Naive thymus-derived CD4-positive, alpha-beta T cell (primary cell): ENCODE measurements at regions not wholly inside any gene's neighbourhood (a gene's known extent, or its start where the extent isn't known, plus 50 kb on each side); places are given as distances from the start of the nearest gene placed in this dataset.

Experiments
- ATAC-seq: fragments of 150-1000 bp; cut with Tn5 transposase; 2 replicates; pipeline ENCODE4 v1.10.0; 2021; ENCODE audit warnings: mild to moderate bottlenecking, moderate library complexity
- CTCF ChIA-PET: fragments of 350-600 bp; sonication (Branson Sonifier 250); formaldehyde crosslinking; loops from one replicate; lab custom pipeline; 2021; ENCODE audit warnings: antibody characterized with exemption; lab: Charles Lee
- POLR2A ChIA-PET: fragments of 350-600 bp; sonication (Branson Sonifier 250); formaldehyde crosslinking; loops from one replicate; lab custom pipeline; 2021; ENCODE audit warnings: antibody characterized with exemption, inconsistent platforms; lab: Charles Lee
- DNase-seq, 9 donors: peaks; one replicate each; pipeline versions ENCODE4 v3.0.0 to v3.0.0-alpha.2; 2020 to 2022; ENCODE audit warnings: mixed read lengths in 1 of 9
- H3K27ac ChIP-seq: one replicate; pipeline ENCODE4 v1.7.0; 2013; ENCODE audit warnings: mild to moderate bottlenecking, low read depth, low read length, moderate library complexity
- H3K27me3 ChIP-seq, 2 donors: one replicate each; pipeline ENCODE4 v1.7.0; 2013; ENCODE audit warnings: low read length in 2 of 2, mild to moderate bottlenecking in 2 of 2, moderate library complexity in 2 of 2; ENCODE audit not compliant: control insufficient read depth in 2 of 2, insufficient read depth in 2 of 2
- H3K36me3 ChIP-seq, 3 experiments: 1 replicate in 2 of 3; 2 replicates in 1 of 3; pipeline ENCODE4 v1.7.0; 2013; ENCODE audit warnings: low read length in 3 of 3, mild to moderate bottlenecking in 3 of 3, moderate library complexity in 1 of 3; ENCODE audit not compliant: insufficient read depth in 3 of 3, control insufficient read depth in 2 of 3
- H3K4me1 ChIP-seq, 2 donors: one replicate each; pipeline ENCODE4 v1.7.0; 2013; ENCODE audit warnings: low read length in 2 of 2, mild to moderate bottlenecking in 2 of 2, moderate library complexity in 1 of 2; ENCODE audit not compliant: control insufficient read depth in 2 of 2, insufficient read depth in 2 of 2
- H3K4me3 ChIP-seq: 2 replicates; pipeline ENCODE4 v1.7.0; 2013; ENCODE audit warnings: mild to moderate bottlenecking, low read length
- H3K9me3 ChIP-seq, 3 experiments: 1 replicate in 2 of 3; 2 replicates in 1 of 3; pipeline ENCODE4 v1.7.0; 2013; ENCODE audit warnings: low read length in 3 of 3; ENCODE audit not compliant: control insufficient read depth in 2 of 3
- H3K27ac Mint-ChIP-seq, 9 donors: one replicate each; pipeline ENCODE4 v1.8.0; 2020 to 2022; ENCODE audit warnings: mixed read lengths in 9 of 9, mild to moderate bottlenecking in 8 of 9, moderate library complexity in 5 of 9, inconsistent platforms in 2 of 9
- H3K27me3 Mint-ChIP-seq, 5 donors: one replicate each; pipeline ENCODE4 v1.8.0; 2021 to 2022; ENCODE audit warnings: mixed read lengths in 5 of 5, mild to moderate bottlenecking in 1 of 5
- H3K36me3 Mint-ChIP-seq, 5 donors: one replicate each; pipeline ENCODE4 v1.8.0; 2020 to 2022; ENCODE audit warnings: mixed read lengths in 5 of 5, mild to moderate bottlenecking in 3 of 5, inconsistent platforms in 1 of 5
- H3K4me1 Mint-ChIP-seq, 7 donors: one replicate each; pipeline ENCODE4 v1.8.0; 2020 to 2022; ENCODE audit warnings: mixed read lengths in 7 of 7, mild to moderate bottlenecking in 3 of 7, inconsistent platforms in 1 of 7
- H3K4me3 Mint-ChIP-seq, 10 donors: one replicate each; pipeline ENCODE4 v1.8.0; 2020 to 2022; ENCODE audit warnings: mild to moderate bottlenecking in 10 of 10, mixed read lengths in 10 of 10, moderate library complexity in 6 of 10, inconsistent platforms in 2 of 10
- H3K9me3 Mint-ChIP-seq, 11 donors: one replicate each; pipeline ENCODE4 v1.8.0; 2020 to 2022; ENCODE audit warnings: mixed read lengths in 11 of 11, mild to moderate bottlenecking in 4 of 11, inconsistent platforms in 1 of 11, moderate library complexity in 1 of 11
- intact Hi-C, 2 donors: fragments of 100-400 bp; cut with micrococcal nuclease; formaldehyde crosslinking; loops; one replicate each; pipeline ENCODE4 v1.15.1; 2023

GRCh38 chr3:127421943-127422662 is 134.3 kb upstream of the PRR20G start:
- H3K4me3 Mint-ChIP-seq, result no peak overlapping the region
- CTCF ChIA-PET, result no interaction called here
- intact Hi-C loops, result no loop called here
- H3K36me3 ChIP-seq, result no peaks in the 10 kb centered on the region
- no peaks in the 10 kb centered on the region for H3K4me1 Mint-ChIP-seq
- ATAC-seq, result no peak
- no peak overlapping the region for H3K27ac Mint-ChIP-seq
- H3K4me1 ChIP-seq, result no peaks in the 10 kb centered on the region
- no peak overlapping the region for H3K27ac ChIP-seq
- H3K4me3 ChIP-seq, result no peak overlapping the region
- POLR2A ChIA-PET, result no interaction called here
- DNase-seq, result no peak
- no peaks in the 10 kb centered on the region for H3K36me3 Mint-ChIP-seq
- no peaks in the 10 kb centered on the region for H3K27me3 ChIP-seq
- H3K9me3 ChIP-seq, result no peaks in the 10 kb centered on the region
- peaks cover 19 to 79% (median 35%) of the 10 kb centered on the region in 5 donors for H3K27me3 Mint-ChIP-seq
- no peaks in the 10 kb centered on the region for H3K9me3 Mint-ChIP-seq

GRCh38 chr3:127420829-127421228 is 133.0 kb upstream of the PRR20G start:
- ChIA-PET CTCF (no interaction called here), POLR2A (no interaction called here)
- Histone ChIP-seq H3K36me3 (no peaks in the 10 kb centered on the region), H3K4me3 (no peak overlapping the region), H3K4me1 (no peaks in the 10 kb centered on the region), H3K27ac (no peak overlapping the region), H3K9me3 (no peaks in the 10 kb centered on the region), H3K27me3 (no peaks in the 10 kb centered on the region)
- Mint-ChIP-seq H3K27me3 (peaks cover 31 to 80% (median 45%) of the 10 kb centered on the region in 5 donors), H3K4me1 (no peaks in the 10 kb centered on the region), H3K4me3 (no peak overlapping the region), H3K27ac (no peak overlapping the region), H3K9me3 (no peaks in the 10 kb centered on the region), H3K36me3 (no peaks in the 10 kb centered on the region)
- ATAC-seq (no peak), DNase-seq (no peak)
- intact Hi-C loops, result no loop called here

DNA sequence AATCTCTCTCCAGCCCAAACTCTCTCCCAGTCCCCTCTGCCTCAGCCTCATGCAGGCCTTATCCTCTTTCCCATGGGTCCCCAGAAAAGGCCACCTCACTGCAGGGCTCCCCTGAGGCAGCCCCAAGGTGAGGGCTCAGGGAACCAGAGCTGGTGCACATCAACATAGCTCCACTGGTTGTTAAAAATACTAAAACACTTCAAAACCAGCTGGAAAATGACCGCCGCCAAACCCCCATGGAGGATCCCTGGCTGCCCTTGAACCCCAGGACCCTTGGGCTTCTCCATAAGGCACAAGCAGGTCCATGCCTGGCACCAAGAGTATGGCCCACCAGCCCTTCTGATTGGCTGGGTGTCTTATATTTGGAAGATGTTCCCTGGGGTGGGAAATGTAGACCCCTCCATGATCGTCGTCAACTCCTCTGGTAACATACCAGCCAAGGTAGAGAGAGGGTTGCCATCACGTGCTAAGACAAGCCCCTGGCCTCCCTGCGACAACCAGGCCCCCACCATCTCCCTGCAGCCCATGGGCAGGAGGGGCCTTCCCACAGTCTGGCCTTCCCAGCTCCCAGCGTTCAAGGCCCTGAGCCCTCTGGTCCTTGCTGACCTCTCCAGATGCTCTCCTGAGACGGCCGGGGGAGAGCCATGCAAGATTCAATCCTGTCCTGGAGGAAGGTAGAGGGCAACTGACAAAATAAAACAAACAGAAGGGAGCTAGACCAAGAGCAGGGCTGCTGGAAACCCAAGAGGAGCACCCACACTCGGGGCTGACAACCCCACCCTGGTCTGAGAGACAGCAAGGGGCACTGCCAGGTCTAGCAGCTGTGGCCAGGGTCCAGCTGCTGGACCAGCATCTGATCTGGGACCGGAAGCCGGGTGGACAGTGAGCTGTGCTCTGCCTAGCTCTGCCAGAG is 132.1 kb upstream of the PRR20G start:
- ATAC-seq (no peak), DNase-seq (no peak)
- Mint-ChIP-seq H3K4me3 (no peak overlapping the region), H3K27me3 (peaks cover 31 to 78% (median 51%) of the 10 kb centered on the region in 5 donors), H3K27ac (no peak overlapping the region), H3K9me3 (peaks cover 0 to 5% (median 0%) of the 10 kb centered on the region in 11 donors), H3K4me1 (no peaks in the 10 kb centered on the region), H3K36me3 (no peaks in the 10 kb centered on the region)
- Histone ChIP-seq H3K4me1 (no peaks in the 10 kb centered on the region), H3K27me3 (peaks cover 0 to 3% of the 10 kb centered on the region in 2 donors), H3K4me3 (no peak overlapping the region), H3K9me3 (no peaks in the 10 kb centered on the region), H3K36me3 (no peaks in the 10 kb centered on the region), H3K27ac (no peak overlapping the region)
- ChIA-PET CTCF (no interaction called here), POLR2A (no interaction called here)
- intact Hi-C loops, result no loop called here

GRCh38 chr3:127419182-127419581 is 131.3 kb upstream of the PRR20G start:
- intact Hi-C loops, result no loop called here
- ATAC-seq (no peak), DNase-seq (no peak)
- Histone ChIP-seq H3K4me1 (no peaks in the 10 kb centered on the region), H3K36me3 (no peaks in the 10 kb centered on the region), H3K27ac (no peak overlapping the region), H3K9me3 (no peaks in the 10 kb centered on the region), H3K27me3 (peaks cover 0 to 4% of the 10 kb centered on the region in 2 donors), H3K4me3 (no peak overlapping the region)
- ChIA-PET CTCF (no interaction called here), POLR2A (no interaction called here)
- Mint-ChIP-seq H3K27me3 (peaks cover 32 to 75% (median 51%) of the 10 kb centered on the region in 5 donors), H3K27ac (no peak overlapping the region), H3K4me1 (no peaks in the 10 kb centered on the region), H3K9me3 (peaks cover 0 to 5% (median 0%) of the 10 kb centered on the region in 11 donors), H3K4me3 (no peak overlapping the region), H3K36me3 (no peaks in the 10 kb centered on the region)

GRCh38 chr3:127418560-127419147 is 130.8 kb upstream of the PRR20G start:
- H3K36me3 Mint-ChIP-seq, result no peaks in the 10 kb centered on the region
- Histone ChIP-seq H3K4me1 (no peaks in the 10 kb centered on the region), H3K27me3 (peaks cover 0 to 4% of the 10 kb centered on the region in 2 donors), H3K27ac (no peak overlapping the region), H3K36me3 (no peaks in the 10 kb centered on the region), H3K9me3 (no peaks in the 10 kb centered on the region), H3K4me3 (no peak overlapping the region)
- POLR2A ChIA-PET, result no interaction called here
- H3K27ac Mint-ChIP-seq, result no peak overlapping the region
- peaks cover 0 to 5% (median 0%) of the 10 kb centered on the region in 11 donors for H3K9me3 Mint-ChIP-seq
- CTCF ChIA-PET, result no interaction called here
- peaks cover 32 to 74% (median 51%) of the 10 kb centered on the region in 5 donors for H3K27me3 Mint-ChIP-seq
- no peak for DNase-seq
- no peaks in the 10 kb centered on the region for H3K4me1 Mint-ChIP-seq
- no peak overlapping the region for H3K4me3 Mint-ChIP-seq
- intact Hi-C loops, result no loop called here
- no peak for ATAC-seq

DNA sequence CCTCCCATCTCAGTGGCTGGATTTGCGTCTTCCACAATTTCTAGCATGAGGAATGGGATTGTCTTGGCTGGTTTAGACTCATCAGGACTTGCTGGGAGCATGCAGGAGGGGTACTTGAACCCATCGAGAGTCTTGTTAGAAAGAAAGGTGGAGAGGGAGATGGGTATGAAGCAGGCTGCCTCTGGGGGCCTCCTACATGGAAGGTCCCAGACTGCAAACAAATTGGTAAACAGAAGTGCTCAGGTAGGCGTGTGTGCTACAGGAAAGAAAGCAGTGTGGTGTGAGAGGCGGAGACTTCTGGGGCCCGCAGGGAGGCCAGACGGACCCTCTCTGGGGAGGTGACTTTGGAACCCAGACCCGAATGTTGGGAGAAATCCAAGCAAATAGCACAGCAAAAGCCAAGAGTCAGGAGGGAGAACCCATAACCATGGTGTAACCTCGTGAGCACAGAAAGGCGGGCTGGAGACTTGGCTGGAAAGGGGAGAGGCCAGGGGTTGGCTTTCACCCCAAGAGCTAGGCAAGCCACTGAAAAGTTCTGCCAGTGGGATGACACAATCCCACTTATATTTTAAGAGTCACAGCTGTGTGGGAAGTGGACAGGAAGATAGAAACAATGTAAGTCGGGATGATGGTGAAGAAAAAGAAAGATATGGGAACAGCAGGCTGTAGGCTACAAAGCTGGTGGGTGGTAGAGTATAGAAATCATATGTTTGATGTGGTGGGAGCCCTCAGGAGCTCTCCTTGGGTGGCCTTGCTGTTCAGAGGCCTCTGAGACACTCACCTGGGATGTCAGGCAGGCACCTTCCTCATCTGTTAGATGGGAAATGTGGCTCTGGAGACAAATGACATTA is 130.1 kb upstream of the PRR20G start:
- Histone ChIP-seq H3K4me3 (no peak overlapping the region), H3K27ac (no peak overlapping the region), H3K4me1 (no peaks in the 10 kb centered on the region), H3K27me3 (peaks cover 0 to 4% of the 10 kb centered on the region in 2 donors), H3K9me3 (no peaks in the 10 kb centered on the region), H3K36me3 (no peaks in the 10 kb centered on the region)
- ChIA-PET POLR2A (no interaction called here), CTCF (no interaction called here)
- Mint-ChIP-seq H3K4me3 (no peak overlapping the region), H3K27me3 (peaks cover 32 to 75% (median 53%) of the 10 kb centered on the region in 5 donors), H3K9me3 (peaks cover 0 to 5% (median 0%) of the 10 kb centered on the region in 11 donors), H3K27ac (no peak overlapping the region), H3K4me1 (peaks cover 0 to 2% (median 0%) of the 10 kb centered on the region in 7 donors), H3K36me3 (no peaks in the 10 kb centered on the region)
- ATAC-seq (no peak), DNase-seq (no peak)
- intact Hi-C loops, result no loop called here
